ENCODE measurements at regions not wholly inside any gene's neighbourhood (a gene's known extent, or its start where the extent isn't known, plus 50 kb on each side); places are given as distances from the start of the nearest gene placed in this dataset.

GRCh38 chr3:113070681-113071113 lies 79.9 kb downstream of the GTPBP8 start:
- in situ Hi-C loops (cut with MboI): no loop called here
- DNase-seq: peak; percentile 83
- no peaks in the 10 kb centered on the region for H3K36me3 ChIP-seq (ENCODE audit: low read depth)
- H3K9me3 ChIP-seq (ENCODE audit: low read depth): no peaks in the 10 kb centered on the region
- H4K20me1 ChIP-seq (ENCODE audit: insufficient read depth): no peaks in the 10 kb centered on the region
- no peak overlapping the region for H3K4me3 ChIP-seq
- H3K4me2 ChIP-seq (ENCODE audit: unreplicated experiment): peak overlapping the region; percentile 47
- no peaks in the 10 kb centered on the region for H3K9me2 ChIP-seq (ENCODE audit: insufficient read depth)
- no peaks in the 10 kb centered on the region for H3K79me2 ChIP-seq (ENCODE audit: insufficient read depth)
- H3K9ac ChIP-seq: peak overlapping the region; percentile 47
- H3F3A ChIP-seq (ENCODE audit: insufficient read depth): peaks cover 21% of the 10 kb centered on the region
- 20 to 35% methylated on average over 4 of the region's 4 CpGs for WGBS, 2 experiments (ENCODE audit: low coverage in 1 of 2, low lambda C conversion rate in 2 of 2, missing lambda C conversion rate in 2 of 2)
- H3K4me1 ChIP-seq (ENCODE audit: insufficient read depth): peaks cover 15% of the 10 kb centered on the region
- H2AFZ ChIP-seq: no peak overlapping the region
- H3K27me3 ChIP-seq (replicated peaks; ENCODE audit: insufficient read depth): no peaks in the 10 kb centered on the region
- TF ChIP-seq EZH2 (IDR thresholded peaks at IDR 0.05; ENCODE audit: insufficient read depth, poor library complexity, severe bottlenecking): no peak
- no peak for TF ChIP-seq EZH2phosphoT487 (IDR thresholded peaks at IDR 0.05; ENCODE audit: insufficient read depth, low read depth)
- peak overlapping the region; percentile 59 for H3K27ac ChIP-seq

- Histone ChIP-seq H4K20me1 (ENCODE audit: insufficient read depth) (no peaks in the 10 kb centered on the region), H3K79me2 (ENCODE audit: insufficient read depth) (no peaks in the 10 kb centered on the region), H3K4me1 (ENCODE audit: insufficient read depth) (peaks cover 6% of the 10 kb centered on the region), H3K4me3 (no peak overlapping the region), H3K4me2 (ENCODE audit: unreplicated experiment) (no peak overlapping the region), H3K27me3 (replicated peaks; ENCODE audit: insufficient read depth) (no peaks in the 10 kb centered on the region), H3K9me2 (ENCODE audit: insufficient read depth) (no peaks in the 10 kb centered on the region), H2AFZ (no peak overlapping the region), H3K27ac (no peak overlapping the region), H3K9me3 (ENCODE audit: low read depth) (no peaks in the 10 kb centered on the region), H3F3A (ENCODE audit: insufficient read depth) (peaks cover 3% of the 10 kb centered on the region), H3K36me3 (ENCODE audit: low read depth) (no peaks in the 10 kb centered on the region), H3K9ac (no peak overlapping the region)
- no peak for TF ChIP-seq EZH2phosphoT487 (IDR thresholded peaks at IDR 0.05; ENCODE audit: insufficient read depth, low read depth)
- TF ChIP-seq EZH2 (IDR thresholded peaks at IDR 0.05; ENCODE audit: insufficient read depth, poor library complexity, severe bottlenecking): no peak
- in situ Hi-C loops (cut with MboI): no loop called here
- no peak for DNase-seq
- 68 to 71% methylated on average over 4 of the region's 4 CpGs for WGBS, 2 experiments (ENCODE audit: low coverage in 1 of 2, low lambda C conversion rate in 2 of 2, missing lambda C conversion rate in 2 of 2)
Observed at GRCh38 chr3:113075588-113075987, 84.8 kb downstream of the GTPBP8 start.

- Histone ChIP-seq H3K4me2 (ENCODE audit: unreplicated experiment) (peak overlapping the region; percentile 30), H3K4me1 (ENCODE audit: insufficient read depth) (peaks cover 1% of the 10 kb centered on the region; the same call in 1 of the 2 replicates), H2AFZ (peak overlapping the region; percentile 44), H3K27ac (no peak overlapping the region), H3K36me3 (ENCODE audit: low read depth) (no peaks in the 10 kb centered on the region), H3K27me3 (replicated peaks; ENCODE audit: insufficient read depth) (no peaks in the 10 kb centered on the region), H3K79me2 (ENCODE audit: insufficient read depth) (no peaks in the 10 kb centered on the region), H3K4me3 (0 out of 2 replicates have a peak overlapping the region, but pooled peaks have one; percentile 10), H4K20me1 (ENCODE audit: insufficient read depth) (no peaks in the 10 kb centered on the region), H3K9me3 (ENCODE audit: low read depth) (no peaks in the 10 kb centered on the region), H3K9ac (no peak overlapping the region), H3F3A (ENCODE audit: insufficient read depth) (peaks cover under 1% of the 10 kb centered on the region; the same call in 1 of the 2 replicates), H3K9me2 (ENCODE audit: insufficient read depth) (no peaks in the 10 kb centered on the region)
- DNase-seq: no peak
- no peak for TF ChIP-seq EZH2phosphoT487 (IDR thresholded peaks at IDR 0.05; ENCODE audit: insufficient read depth, low read depth)
- TF ChIP-seq EZH2 (IDR thresholded peaks at IDR 0.05; ENCODE audit: insufficient read depth, poor library complexity, severe bottlenecking): no peak
- 46% methylated on average over 10 of the region's 10 CpGs for WGBS, 2 experiments (ENCODE audit: low coverage in 1 of 2, low lambda C conversion rate in 2 of 2, missing lambda C conversion rate in 2 of 2)
- in situ Hi-C loops (cut with MboI): no loop called here
Observed at GRCh38 chr3:113079218-113079961, 88.6 kb downstream of the GTPBP8 start.

- in situ Hi-C loops (cut with MboI): no loop called here
- peak overlapping the region; percentile 27 for H3K4me2 ChIP-seq (ENCODE audit: unreplicated experiment)
Observed at GRCh38 chr3:113084777-113085176, 94.0 kb downstream of the GTPBP8 start.

More at GRCh38 chr3:113084777-113085176, 94.0 kb downstream of the GTPBP8 start:
- H3K4me3 ChIP-seq: peak overlapping the region; percentile 4; the same call in 1 of the 2 replicates
- H2AFZ ChIP-seq: no peak overlapping the region
- DNase-seq: peak; percentile 41
- H3K36me3 ChIP-seq (ENCODE audit: low read depth): no peaks in the 10 kb centered on the region
- 2 to 3% methylated on average over 2 of the region's 2 CpGs for WGBS, 2 experiments (ENCODE audit: low coverage in 1 of 2, low lambda C conversion rate in 2 of 2, missing lambda C conversion rate in 2 of 2)
- peaks cover 6% of the 10 kb centered on the region; the same call in 1 of the 2 replicates for H3F3A ChIP-seq (ENCODE audit: insufficient read depth)
- H3K9me2 ChIP-seq (ENCODE audit: insufficient read depth): no peaks in the 10 kb centered on the region
- H3K79me2 ChIP-seq (ENCODE audit: insufficient read depth): no peaks in the 10 kb centered on the region
- no peaks in the 10 kb centered on the region for H4K20me1 ChIP-seq (ENCODE audit: insufficient read depth)
- H3K27me3 ChIP-seq (replicated peaks; ENCODE audit: insufficient read depth): peaks cover 7% of the 10 kb centered on the region
- TF ChIP-seq EZH2phosphoT487 (IDR thresholded peaks at IDR 0.05; ENCODE audit: insufficient read depth, low read depth): no peak
- TF ChIP-seq EZH2 (IDR thresholded peaks at IDR 0.05; ENCODE audit: insufficient read depth, poor library complexity, severe bottlenecking): no peak
- H3K4me1 ChIP-seq (ENCODE audit: insufficient read depth): peaks cover 9% of the 10 kb centered on the region; the same call in 1 of the 2 replicates
- H3K9me3 ChIP-seq (ENCODE audit: low read depth): no peaks in the 10 kb centered on the region
- no peak overlapping the region for H3K9ac ChIP-seq
- H3K27ac ChIP-seq: no peak overlapping the region

Data from GM23248 (cell line).